Ramos (cell line): ENCODE measurements at regions not wholly inside any gene's neighbourhood (a gene's known extent, or its start where the extent isn't known, plus 50 kb on each side); places are given as distances from the start of the nearest gene placed in this dataset.

Source experiments
- in situ Hi-C: fragments of 300-500 bp; cut with MboI; formaldehyde crosslinking; loops from one replicate; pipeline ENCODE4 v1.14.3; 2022; ENCODE audit warnings: low sequenced_read_pairs; ENCODE audit not compliant: unreplicated experiment

- in situ Hi-C loops, result no loop called here
Observed at GRCh38 chr10:3895045-3895631, 110.1 kb upstream of the KLF6 start.

- in situ Hi-C loops, result no loop called here
Observed at GRCh38 chr10:3893901-3894563, 109.0 kb upstream of the KLF6 start.

GRCh38 chr10:3892440-3893425 lies 107.7 kb upstream of the KLF6 start:
- in situ Hi-C loops, result no loop called here

DNA sequence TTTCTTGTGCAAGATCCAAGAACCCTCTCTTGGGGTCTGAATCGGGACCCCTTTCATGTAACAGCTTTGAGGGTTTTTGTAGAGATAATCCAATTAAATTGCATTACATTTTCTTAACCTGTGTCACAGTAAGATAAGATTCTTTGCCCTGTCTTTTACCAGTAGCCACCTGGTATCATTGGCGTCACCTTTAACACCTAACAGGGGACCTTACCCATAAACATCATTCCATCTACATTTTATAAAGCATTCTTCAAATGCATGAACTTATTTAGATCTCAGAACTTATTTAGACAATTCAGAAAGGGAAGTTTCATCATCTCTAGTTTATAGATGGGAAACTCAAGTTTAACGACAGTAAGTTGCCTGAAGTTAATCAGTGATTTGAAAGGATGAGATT lies 106.4 kb upstream of the KLF6 start:
- in situ Hi-C loops, result no loop called here

DNA sequence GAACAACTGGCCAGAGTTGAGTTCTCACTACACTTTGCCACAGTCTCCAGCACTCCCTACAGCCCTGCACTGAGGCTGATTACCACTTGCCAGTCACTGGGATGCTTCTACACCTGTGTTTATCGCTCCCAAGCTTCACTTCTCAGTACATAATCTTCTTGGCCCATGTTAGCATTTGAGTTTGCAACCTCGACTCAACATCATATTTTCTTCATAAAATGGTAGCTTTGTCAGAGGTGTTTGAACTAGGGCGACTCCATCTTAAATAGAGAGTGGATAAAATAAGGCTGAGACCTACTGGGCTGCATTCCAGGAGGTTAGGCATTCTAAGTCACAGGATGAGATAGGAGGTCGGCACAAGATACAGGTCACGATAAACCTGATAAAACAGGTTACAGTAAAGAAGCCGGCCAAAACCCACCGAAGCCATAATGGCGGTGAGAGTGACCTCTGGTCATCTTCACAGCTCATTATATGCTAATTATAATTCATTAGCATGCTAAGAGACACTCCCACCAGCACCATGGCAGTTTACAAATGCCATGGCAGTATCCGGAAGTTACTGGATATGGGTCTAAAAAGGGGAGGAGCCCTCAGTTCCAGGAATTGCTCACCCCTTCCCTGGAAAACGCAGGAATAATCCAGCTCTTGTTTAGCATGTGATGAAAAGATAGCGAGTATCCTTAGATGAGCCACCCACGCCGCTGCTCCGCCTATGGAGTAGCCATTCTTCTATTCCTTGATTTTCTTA lies 105.8 kb upstream of the KLF6 start:
- in situ Hi-C loops, result no loop called here

DNA sequence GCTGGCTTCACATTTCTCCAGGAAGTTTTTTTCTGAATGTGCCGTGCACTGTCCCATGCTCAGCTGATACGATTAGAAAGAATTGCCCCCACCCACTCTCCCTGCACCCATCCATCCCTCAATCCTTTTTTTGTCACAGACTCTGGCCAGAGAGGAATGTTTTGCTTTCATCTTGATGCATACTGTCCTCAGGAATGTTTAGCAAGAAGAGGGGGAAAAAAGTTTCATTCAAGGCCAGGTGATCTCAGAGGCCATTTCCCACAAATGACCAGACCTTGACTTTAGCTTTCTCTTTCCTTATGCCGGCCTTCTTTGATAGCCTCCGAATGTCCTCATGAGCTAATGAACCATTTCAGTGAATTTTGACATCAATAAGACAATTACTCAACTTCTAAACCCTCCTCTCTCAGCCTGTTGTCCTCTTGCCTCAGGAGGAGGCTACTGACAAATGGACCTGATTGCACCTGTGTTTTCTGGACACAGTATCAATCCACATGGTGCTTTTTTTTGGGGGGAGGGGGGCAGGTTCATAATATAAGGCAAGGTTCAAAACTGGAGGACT lies 105.0 kb upstream of the KLF6 start:
- in situ Hi-C loops, result no loop called here

GRCh38 chr10:3887885-3888476 lies 103.0 kb upstream of the KLF6 start:
- in situ Hi-C loops, result no loop called here

GRCh38 chr10:3887404-3887803 lies 102.4 kb upstream of the KLF6 start:
- in situ Hi-C loops, result no loop called here

GRCh38 chr10:3886641-3887251 lies 101.7 kb upstream of the KLF6 start:
- in situ Hi-C loops, result no loop called here

- in situ Hi-C loops, result no loop called here
Observed at GRCh38 chr10:3886191-3886590, 101.2 kb upstream of the KLF6 start.

DNA sequence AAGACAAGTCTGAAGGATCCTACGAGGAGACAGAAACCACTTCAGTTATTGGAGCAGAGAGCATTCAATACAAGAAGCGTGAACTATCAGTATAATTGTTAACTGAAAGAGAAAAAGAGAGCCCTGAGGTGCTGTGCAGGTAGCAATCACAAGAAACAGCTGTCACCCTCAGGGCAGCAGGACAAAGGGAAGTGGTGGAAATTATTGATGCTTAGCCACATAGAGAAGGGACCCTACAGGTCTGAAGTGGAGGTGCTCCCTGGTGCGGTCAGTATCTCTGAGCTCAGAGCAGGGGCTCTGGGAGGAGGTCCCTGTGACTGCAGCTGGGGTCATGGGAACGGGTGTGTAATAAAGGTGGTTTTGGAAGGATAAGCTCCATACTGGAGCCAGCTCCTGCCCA lies 97.8 kb upstream of the KLF6 start:
- in situ Hi-C loops, result no loop called here

- in situ Hi-C loops, result no loop called here
Observed at GRCh38 chr10:3881622-3882021, 96.6 kb upstream of the KLF6 start.

GRCh38 chr10:3879073-3879472 lies 94.1 kb upstream of the KLF6 start:
- in situ Hi-C loops, result no loop called here

DNA sequence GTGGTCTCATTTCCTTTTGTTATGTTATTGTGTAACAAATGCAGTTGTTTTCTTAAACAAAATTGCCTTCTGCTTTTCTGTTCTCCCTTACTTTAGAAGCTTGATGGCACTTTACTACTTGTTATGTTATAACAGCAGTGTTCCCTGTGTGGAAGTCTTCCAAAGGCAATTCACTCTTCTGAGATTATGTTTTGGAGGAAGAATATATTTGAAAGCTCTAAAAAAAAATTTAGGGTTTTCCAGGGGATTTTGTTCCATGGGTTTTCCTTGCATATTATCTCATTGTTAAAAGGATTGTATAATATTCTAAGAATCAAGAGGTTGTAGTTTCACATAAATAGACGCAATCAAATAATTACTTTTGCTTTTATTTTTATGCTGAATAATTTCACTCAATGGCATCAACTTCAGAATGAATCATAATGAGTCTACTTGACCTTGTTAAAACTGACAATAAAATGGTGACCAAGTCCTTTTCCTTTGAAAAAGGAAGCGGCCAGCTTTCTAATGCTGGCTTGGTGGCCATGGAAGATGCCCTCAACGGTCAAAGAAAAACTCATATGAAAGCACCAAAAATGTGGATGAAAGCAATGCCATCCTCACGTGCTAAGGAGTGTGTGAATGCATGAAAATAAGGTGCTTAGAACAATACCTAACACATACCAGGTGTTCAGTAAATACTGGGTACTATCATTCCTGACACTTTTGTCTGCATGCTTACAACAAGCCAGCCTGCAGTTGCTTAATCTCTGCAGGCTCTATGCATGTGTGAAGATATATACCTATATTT lies 92.4 kb upstream of the KLF6 start:
- in situ Hi-C loops, result no loop called here

- in situ Hi-C loops, result no loop called here
Observed at GRCh38 chr10:3876350-3876962, 91.4 kb upstream of the KLF6 start.

DNA sequence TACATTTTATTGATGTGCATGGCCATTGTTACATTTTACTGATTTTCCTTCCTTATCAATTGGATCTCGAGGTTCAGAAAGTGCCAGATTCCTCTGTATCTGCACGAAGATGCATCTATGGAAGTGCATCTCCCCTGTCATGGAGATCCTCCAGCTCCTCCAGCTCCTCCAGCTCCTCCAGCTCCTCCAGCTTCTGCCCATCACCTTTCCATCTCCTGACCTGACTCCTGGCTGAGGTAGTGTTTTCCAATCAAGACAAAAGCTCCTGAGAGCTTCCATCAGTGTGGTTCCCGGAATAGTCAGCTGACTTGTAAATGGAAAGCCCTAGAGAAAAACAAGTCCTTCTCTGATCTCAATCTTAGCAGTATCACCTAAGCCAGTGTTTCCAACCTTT lies 90.8 kb upstream of the KLF6 start:
- in situ Hi-C loops, result no loop called here

- in situ Hi-C loops, result no loop called here
Observed at GRCh38 chr10:3874990-3875841, 90.2 kb upstream of the KLF6 start.
